Panc1 (cell line): ENCODE measurements at regions not wholly inside any gene's neighbourhood (a gene's known extent, or its start where the extent isn't known, plus 50 kb on each side); places are given as distances from the start of the nearest gene placed in this dataset.

Experiments
- CTCF ChIP-seq: fragments of 450-650 bp; IDR thresholded peaks from 2 replicates; pipeline ENCODE4 v1.5.1; 2017; ENCODE audit warnings: mild to moderate bottlenecking
- POLR2AphosphoS5 ChIP-seq: IDR thresholded peaks from 2 replicates; pipeline ENCODE4 v1.6.1; 2012; ENCODE audit warnings: mild to moderate bottlenecking, low read depth, low read length, moderate library complexity
- REST ChIP-seq, 2 experiments: IDR thresholded peaks; 2 replicates each; pipeline ENCODE4 v1.6.1; 2011 to 2012; ENCODE audit warnings: low read depth in 2 of 2, control low read depth in 1 of 2, low read length in 1 of 2, mild to moderate bottlenecking in 1 of 2, moderate library complexity in 1 of 2; ENCODE audit not compliant: insufficient read depth in 1 of 2
- TCF7L2 ChIP-seq: IDR thresholded peaks from 2 replicates; pipeline ENCODE4 v1.6.1; 2011; ENCODE audit warnings: mild to moderate bottlenecking, low read depth, low read length, inconsistent platforms

GRCh38 chr13:107999751-108000150, 215.6 kb downstream of the LIG4 start:
- TF ChIP-seq CTCF: no peak
- TF ChIP-seq POLR2AphosphoS5: no peak
- no peak for TF ChIP-seq REST (IDR thresholded peaks at IDR 0.05; ENCODE audit: insufficient read depth in 1 of 2, low read depth in 2 of 2, low read length in 1 of 2)
- no peak for TF ChIP-seq TCF7L2
